GM19023 (cell line): ENCODE measurements at regions not wholly inside any gene's neighbourhood (a gene's known extent, or its start where the extent isn't known, plus 50 kb on each side); places are given as distances from the start of the nearest gene placed in this dataset.

Experiments
- ATAC-seq: cut with Tn5 transposase; IDR thresholded peaks from one replicate; pipeline ENCODE4 v1.9.1; 2021; ENCODE audit warnings: mild to moderate bottlenecking, moderate library complexity; ENCODE audit not compliant: unreplicated experiment

DNA sequence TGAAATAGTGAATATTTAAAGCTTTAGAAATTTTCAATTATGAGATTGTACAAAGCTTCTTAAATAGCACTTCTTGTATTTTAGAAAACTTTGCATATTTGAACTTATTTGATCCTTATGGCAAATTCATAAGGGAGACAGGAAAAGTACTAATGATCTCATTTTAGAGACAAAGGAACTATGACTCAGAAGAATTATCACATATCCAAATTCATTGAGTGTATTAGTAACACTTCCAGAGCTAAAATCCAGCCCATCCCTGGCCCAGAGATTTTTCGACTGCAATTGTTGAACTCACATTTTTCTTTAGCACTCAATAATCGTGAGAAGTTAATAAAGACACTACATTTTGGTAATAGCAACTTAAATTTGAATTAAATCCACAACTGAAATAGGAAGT lies 704.3 kb downstream of the EPM2A start:
- no peak for ATAC-seq

DNA sequence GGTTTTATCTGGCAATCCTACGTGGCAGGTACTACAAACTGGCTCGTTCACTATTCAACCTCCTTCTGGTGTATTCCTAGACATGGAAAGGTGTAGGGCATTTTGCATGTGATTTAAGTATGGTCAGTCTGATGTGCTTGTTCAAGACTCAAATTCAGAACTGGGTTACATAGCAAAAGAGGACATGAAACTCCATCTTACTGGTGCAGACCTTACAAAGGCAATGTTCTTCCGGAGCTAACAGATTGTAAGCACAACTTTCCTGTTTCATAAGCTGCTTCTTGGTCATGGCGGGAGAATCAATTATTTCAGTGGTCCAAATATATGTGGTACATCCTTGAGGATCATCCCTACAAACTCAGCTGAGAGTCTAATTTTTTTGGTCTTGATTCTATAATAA lies 703.4 kb downstream of the EPM2A start:
- no peak for ATAC-seq

DNA sequence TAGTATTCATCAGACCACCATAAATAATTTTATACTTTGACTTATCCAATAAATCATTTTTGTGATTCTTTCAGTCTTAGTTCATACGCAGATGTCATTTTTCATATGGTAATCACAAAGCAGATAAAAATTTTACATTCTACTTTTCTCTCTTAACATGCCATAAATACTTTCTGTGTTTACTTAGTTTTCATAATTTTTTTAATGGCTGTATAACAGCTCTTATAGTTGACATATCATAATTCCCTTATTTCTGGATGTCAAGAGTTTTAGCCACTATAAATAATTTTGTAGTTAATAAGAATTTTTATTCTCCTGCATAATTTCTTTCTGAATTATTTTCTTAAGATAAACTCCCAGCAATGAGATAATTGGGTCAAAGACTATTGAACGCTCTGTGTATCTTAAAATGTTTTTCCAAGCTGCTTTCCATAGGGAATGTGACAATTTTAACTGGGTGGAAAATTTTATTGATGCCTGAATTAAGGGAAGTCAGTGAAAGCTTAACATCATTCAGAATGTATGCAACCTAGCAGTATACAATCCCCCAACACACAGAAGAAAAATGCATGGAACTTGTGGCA lies 702.7 kb downstream of the EPM2A start:
- no peak for ATAC-seq

DNA sequence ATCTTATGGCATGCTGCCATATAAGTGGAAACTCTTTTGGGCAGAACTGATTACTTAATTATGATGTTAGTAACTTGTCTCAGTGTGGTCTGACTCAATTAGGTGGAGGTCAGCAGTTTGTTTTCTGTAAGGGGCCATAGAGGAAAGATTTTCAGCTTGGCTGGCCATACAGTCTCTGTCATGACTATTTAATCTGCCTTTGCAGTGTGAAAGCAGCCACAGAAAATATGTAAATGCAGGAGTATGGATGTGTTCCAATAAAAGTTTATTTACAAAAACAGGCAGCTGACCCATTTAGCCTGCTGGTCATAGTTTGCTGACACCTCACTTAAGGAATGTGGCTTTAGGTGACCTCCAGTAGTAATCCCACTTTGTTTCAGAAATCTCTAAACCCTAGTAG lies 700.7 kb downstream of the EPM2A start:
- no peak for ATAC-seq

DNA sequence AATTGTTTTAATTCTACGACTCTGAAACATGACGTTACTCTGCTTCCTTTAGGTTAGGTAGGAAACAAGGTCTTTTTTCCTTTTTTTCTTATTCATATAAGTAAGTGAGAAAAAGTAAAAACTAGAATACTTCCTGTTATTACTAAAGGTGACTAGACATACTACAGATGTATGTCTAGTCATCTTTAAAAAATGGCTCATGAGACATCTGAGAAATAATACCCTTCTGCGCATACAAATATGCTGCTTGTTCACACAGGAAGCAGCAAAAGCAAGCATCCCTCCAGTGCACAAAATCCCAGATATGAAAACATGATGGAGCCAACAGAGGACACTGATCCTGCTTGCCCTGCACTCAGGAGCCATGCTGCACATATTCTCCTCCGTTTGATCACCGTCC lies 699.1 kb downstream of the EPM2A start:
- no peak for ATAC-seq

DNA sequence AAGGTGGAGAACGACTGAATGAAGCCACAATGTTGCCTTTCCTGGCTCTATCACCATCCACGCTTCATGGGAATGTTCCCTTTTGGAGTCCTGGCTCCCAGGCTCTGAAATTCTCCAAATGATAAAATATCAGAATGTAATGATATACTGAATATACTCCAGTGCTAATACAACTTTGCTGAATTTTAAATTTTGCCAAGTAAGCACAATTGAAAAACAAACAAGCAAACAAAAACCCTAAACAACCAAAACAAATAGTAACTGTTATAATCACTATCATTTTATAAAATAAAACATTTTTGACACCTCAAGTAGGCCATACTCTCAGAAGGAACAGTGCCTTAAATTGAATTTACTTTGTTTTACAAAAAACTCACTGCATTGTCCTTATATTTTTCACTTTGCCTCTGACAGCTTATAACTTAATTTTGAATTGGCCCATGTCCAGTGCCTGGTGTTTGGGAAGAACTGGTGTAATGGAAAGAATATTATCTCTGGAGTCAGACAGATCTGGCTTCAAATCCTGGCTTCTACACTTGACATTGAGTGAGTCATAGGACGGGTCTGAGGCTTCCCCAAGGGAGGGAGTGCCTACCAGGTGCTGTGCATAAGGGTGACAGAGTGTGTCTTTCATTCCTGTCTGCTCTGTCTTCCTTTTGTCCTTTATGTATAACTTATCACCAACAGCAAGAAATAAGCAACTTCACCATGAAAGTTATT lies 698.3 kb downstream of the EPM2A start:
- ATAC-seq, result no peak

DNA sequence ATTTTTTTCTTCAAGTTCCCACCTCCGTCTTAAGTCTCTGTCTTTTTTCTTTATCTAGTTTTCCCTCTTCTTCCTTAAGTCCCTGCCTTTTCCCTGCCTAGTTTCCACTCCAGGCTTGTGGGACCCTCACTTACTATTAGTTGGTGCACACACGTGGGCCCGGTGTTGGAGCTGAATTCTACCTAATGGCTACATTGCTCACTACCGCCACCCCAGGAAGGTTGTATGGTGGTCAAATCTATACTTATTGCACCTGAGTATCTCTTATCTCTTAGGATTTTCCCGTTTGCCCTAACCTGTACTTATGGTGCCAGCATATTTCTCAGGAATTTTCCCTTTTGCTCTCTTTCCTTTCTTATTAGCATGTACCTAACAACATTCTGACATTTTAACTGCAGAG lies 692.8 kb downstream of the EPM2A start:
- no peak for ATAC-seq

DNA sequence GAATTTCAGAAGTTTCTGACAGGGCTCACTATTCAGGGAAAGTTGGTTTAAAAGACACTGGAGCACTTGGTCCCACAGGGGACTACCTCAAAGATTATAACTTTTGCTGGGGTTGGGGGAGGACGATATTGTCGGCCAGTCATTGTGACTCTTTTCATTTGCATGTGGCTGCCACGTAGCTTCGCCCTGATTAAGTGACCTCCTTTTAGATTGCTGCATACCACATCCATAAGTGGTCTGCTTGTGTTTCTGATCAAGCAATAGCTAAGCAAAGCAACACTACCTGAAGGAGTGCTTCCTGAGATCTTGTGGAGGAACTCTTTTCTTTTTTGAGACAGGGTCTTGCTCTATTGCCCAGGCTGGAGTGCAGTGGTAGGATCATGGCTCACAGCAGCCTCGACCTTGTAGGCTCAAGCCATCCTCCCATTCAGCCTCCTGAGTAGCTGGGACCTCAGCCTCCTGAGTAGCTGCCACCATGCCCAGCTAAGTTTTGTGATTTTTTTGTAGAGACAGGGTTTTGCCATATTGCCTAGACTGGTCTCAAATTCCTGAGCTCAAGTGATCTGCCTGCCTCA lies 691.3 kb downstream of the EPM2A start:
- no peak for ATAC-seq

DNA sequence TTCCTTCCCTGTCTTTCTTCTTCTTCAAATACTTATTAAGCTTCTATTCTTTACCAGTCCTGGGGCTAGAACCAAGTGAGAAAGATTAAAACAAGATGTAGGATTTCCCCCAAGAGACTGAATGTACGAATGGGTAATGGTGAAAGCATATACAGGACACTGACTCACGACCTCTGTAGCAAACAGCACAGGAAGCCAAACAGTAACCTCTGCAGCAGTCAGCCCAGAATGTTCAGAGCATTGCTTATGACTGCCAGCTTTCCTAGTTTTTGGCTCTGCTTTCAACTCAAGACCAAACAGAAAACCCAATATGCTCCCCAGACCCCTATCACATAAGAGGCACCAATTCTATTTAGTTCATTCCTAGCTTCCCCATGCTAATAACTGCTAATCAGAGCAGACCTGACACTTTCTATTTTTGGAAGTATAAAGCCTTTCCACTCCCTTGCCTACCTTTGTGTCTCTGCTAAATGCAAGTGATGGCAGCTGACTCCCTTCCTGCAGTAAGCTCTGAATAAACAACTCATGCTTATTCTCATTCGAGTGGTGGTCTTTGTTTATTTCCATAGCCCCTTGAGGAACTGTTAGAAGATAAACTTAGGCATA lies 690.6 kb downstream of the EPM2A start:
- ATAC-seq, result no peak

DNA sequence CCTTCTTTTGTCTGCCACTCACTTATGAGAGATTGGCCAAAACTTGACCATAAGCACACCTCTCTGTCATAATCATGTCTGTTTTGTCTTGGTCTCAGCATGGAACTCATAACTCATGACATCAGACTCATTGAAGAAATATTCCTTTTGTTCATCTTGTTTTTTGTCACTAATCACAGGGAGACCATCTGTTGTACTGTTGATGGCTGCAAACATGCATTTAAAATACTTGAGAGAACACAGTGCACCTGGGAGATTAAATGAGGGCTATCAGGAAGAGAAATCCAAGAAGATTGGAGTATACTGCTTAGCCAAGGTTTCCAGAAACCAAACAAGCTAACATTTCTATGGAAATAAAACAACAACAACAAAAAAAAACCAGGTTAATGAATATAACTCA lies 689.7 kb downstream of the EPM2A start:
- no peak for ATAC-seq

DNA sequence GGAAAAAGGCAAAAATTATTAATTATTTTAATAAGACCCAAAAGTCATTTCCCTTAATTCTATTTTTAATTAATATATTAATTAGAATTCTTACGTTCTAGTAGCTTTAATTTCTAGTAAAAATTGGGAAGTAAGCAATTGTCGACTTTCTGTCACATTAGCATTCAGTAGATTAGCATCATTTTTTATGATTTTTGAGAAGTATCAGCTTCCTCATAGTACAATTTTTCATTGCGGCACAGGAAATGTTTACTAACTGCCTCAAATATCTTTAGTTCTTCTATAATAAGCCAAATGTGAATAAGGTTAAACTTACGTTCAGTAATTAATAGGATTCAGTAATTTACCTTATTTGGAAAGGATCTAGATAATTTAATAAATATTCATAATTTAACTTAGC lies 687.4 kb downstream of the EPM2A start:
- no peak for ATAC-seq

DNA sequence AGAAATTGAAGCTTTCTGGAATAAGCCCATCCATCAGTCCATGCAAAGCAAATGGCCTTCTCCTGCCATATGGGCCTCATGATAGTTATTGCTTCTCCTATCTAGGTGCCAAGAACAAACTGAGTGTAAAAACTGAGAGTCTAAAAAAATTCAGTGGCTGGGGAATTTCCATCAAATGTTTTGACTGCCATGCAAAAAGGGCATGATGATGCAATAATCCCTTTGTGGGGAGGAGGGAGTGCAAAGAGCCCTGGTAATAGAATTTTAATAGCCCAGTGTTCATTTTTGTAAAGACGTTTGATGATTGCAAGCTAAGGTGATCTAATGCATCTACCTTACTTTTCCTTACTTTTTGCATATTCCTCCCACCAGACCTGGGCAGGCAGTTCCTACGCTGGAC lies 683.7 kb downstream of the EPM2A start:
- no peak for ATAC-seq

DNA sequence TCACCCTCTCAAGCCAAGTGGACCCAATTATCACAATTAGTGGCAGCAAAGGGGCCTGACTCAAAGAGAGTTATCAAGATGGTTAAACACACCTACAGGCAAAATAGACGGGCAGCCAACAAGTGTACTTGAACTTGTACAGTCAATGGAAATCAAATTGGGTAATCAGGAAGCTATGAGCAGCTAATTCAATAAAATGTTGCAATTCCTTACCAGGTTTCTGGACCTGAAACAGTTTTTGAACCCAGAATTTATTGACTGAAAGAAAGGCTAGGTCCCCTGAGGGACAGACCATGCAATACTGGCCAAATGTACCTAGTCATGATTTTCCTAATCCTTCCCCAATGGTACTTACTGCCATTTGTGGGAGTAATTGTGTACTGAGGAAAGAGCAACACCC lies 679.8 kb downstream of the EPM2A start:
- ATAC-seq, result no peak

DNA sequence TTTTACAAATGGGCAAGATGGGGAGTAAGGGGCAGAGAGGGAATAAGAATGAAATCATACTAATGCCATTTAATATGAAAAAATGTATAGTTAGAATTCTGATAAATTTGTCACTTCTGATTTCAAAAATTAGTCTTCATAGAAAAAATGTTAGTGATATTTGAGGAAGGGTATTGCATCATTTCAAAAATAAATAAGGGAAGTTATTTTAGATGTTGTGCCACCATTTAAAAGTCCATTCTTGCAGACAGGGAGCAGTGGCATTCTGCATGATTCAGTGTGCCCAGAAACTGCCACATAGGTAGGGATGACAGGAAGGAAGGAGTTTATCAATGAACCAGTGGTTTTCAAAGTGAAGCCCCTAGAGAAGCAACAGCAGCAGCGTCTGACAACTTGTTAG lies 674.6 kb downstream of the EPM2A start:
- ATAC-seq, result no peak

DNA sequence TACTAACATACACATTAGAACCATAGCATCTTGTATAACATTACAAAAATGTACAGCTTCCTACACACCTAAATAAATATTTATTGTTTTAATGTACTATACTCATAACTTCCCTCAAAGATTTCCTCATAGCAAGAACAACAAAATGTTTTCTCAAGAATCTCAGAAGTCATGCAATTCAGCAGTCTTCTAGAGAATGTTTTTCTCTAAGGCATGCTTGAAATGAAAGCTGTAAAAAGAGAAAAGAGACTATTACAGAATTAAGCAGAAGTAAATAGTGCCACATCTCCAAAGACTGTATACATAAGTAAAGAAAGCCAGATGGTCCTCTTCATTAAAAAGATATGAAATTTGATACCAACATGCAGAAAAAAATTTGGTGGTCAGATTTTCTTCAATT lies 672.2 kb downstream of the EPM2A start:
- ATAC-seq, result no peak

DNA sequence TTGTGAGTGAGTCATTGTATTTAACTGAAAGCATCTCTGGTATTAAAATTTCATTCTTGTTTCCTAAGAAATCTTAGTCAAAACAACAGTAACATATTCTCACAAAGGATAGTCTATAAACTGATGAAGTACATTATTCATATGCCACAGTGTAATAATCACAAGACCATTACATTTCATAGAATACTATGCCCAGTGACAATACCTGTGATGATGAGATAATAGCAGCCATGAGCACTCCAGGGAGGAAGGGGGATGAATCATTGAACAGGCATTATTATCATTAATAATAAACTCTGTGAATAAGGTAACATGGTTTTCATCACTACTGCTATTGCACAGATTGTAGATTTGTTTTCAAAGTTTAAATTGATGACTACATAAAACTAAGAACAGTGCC lies 667.9 kb downstream of the EPM2A start:
- ATAC-seq, result no peak

DNA sequence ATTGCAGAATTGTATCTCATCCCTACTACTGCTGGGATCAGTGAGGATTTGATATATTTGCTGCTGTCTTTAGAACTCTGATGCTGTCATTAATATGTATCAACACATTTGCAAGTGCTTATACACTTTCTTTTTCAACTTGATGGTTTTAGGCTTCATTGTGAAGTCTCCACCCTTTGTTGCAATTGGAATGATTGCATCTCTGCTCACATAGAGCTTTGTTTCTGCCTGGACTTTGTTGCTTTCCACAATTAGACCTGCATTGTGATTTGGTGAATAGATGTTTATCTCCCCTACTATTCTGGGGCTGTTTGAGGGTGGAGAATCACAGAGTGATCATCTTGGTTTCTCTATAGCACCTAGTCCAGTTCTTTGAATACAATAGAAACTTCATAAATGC lies 666.7 kb downstream of the EPM2A start:
- ATAC-seq, result no peak

DNA sequence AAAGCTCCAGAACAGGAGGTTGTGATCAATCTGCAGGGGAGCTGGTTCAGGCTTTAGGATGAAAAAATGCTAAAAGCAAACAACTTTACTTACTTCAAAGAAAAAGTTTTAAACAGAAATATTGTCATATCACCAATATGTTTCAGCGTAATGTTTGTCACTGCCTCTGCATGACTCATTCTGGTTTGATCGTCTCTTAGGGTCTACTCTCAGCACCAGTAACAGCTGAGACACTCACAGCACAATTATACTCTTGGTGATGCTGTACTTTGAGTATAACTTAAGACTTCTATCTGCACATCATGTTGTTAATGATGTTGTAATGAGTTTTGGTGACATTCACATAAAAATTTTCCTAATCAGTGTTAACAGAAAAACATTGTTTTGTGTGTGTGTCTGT lies 665.4 kb downstream of the EPM2A start:
- ATAC-seq, result no peak

DNA sequence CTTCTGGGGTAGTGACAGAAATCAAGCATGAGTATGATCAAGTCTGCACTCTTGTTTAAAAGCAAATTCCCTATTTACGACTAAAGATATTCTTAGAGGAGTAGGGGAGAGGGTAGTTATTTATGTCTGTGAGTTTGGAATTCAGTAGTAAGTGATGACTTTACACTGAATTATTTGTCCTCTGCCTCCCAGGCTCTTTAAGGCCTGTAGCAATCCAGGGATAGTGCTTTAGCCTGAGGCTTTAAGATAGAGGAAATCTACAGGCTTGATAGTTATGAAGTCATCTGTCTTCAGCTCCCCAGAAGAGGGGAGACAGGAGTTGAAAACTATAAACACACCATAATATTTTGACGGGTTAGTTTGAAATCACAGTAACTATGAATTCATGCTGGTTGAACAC lies 664.5 kb downstream of the EPM2A start:
- no peak for ATAC-seq

DNA sequence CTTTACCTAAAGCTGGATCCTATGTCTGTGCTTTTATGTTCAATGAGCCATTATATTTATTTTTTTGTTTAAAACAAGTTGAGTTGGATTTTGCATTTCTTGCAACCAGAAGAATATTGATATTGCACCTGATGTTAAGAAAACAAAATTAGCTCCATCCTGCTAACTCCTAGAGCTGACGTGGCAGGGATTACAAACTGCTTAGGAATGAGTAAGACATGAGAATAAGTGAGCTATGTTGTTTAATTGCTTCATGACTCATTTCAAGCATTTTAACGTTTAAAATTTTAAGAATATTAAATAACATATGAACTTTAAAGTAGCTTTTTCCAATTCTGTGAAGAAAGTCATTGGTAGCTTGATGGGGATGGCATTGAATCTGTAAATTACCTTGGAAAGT lies 663.5 kb downstream of the EPM2A start:
- ATAC-seq, result no peak

DNA sequence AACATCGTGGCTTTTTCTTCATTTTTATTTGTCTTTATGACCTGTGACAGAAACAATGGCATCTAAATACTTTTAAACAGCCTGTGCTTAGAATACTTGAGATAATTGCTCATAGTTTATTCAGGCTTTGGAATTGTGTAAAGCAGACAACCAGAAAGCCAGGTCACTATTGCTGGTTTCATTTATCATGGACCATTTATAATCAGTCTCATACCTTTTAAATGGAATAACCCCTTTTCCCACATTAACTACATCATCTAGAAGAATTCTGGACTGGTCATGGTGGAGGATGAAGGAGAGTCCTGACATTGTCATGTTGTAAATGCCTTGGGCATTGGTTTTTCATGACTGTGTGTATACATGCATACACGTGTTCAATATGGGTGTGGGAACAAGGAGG lies 661.5 kb downstream of the EPM2A start:
- no peak for ATAC-seq

DNA sequence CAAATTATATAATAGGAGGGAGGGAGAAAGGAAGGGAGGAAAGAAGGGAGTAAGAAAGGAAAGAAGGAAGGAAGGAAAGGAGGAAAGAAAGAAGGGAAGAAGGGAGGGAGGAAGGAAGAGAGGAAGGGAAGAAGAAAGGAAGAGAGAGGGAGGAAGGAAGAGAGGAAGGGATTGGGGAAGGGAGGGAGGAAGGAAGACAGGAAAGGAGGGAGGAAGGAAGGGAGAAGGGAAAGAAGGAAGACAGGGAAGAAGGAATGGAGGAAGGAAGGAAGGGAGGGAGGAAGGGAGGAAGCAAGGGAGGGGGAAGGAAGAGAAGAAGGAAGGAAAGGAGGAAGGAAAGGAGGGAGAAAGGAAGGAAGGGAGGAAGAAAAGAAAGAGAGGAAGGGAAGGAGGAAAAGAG lies 660.5 kb downstream of the EPM2A start:
- ATAC-seq, result no peak
